B cell (primary cell): ENCODE measurements at regions not wholly inside any gene's neighbourhood (a gene's known extent, or its start where the extent isn't known, plus 50 kb on each side); places are given as distances from the start of the nearest gene placed in this dataset.

Source experiments
- EZH2 ChIP-seq: IDR thresholded peaks from 2 replicates; pipeline ENCODE4 v1.6.1; 2012; ENCODE audit warnings: borderline replicate concordance, low read depth, mild to moderate bottlenecking, moderate library complexity, low read length; ENCODE audit not compliant: insufficient read depth, poor library complexity, severe bottlenecking
- TF ChIP-seq, protein P1 (sequence below): fragments of 200-600 bp; IDR thresholded peaks from one replicate; pipeline ENCODE4 v1.8.0; 2022; ENCODE audit warnings: antibody characterized with exemption, mild to moderate bottlenecking

DNA sequence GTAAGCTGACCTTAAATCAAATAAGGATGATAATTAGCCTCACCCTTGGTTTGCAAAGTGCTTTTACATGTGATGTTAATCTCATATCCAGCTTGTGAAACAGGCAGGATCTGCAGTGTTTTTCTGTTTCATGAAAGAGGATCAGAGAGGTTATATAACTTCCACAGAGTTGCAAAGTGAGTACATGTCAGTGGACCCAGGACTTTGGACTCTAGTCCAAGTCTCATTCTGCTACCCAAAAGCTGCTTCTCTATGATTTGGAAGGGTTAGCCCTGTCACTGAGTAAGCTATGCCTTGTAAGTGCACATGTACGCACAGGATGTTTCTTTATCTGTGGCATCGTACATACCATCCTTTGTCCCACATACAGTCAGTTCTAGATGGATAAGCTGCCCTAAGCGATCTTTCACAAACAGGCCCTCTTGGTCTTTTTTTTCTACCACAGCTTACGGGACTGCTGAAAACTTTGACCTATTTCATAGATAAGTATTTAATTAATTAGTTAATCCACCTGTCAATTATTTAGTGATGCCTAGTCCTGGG lies 322.9 kb downstream of the TMEM38B start:
- TF ChIP-seq, protein P1, sequence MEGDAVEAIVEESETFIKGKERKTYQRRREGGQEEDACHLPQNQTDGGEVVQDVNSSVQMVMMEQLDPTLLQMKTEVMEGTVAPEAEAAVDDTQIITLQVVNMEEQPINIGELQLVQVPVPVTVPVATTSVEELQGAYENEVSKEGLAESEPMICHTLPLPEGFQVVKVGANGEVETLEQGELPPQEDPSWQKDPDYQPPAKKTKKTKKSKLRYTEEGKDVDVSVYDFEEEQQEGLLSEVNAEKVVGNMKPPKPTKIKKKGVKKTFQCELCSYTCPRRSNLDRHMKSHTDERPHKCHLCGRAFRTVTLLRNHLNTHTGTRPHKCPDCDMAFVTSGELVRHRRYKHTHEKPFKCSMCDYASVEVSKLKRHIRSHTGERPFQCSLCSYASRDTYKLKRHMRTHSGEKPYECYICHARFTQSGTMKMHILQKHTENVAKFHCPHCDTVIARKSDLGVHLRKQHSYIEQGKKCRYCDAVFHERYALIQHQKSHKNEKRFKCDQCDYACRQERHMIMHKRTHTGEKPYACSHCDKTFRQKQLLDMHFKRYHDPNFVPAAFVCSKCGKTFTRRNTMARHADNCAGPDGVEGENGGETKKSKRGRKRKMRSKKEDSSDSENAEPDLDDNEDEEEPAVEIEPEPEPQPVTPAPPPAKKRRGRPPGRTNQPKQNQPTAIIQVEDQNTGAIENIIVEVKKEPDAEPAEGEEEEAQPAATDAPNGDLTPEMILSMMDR: no peak
- no peak for TF ChIP-seq EZH2
